CD4-positive, alpha-beta T cell treated with Interleukin-2 at 100 ng/mL for 4 hours (primary cell): ENCODE measurements at regions not wholly inside any gene's neighbourhood (a gene's known extent, or its start where the extent isn't known, plus 50 kb on each side); places are given as distances from the start of the nearest gene placed in this dataset.
"Not testable (repeated sequence)": the region's sequence is repeated elsewhere in the genome, so short reads cannot be mapped to it uniquely, and the experiment has no call there.

Source experiments
- DNase-seq: peaks from one replicate; pipeline ENCODE4 v3.0.0-alpha.2; 2020; ENCODE audit warnings: low spot score

- DNase-seq = no peak
Observed at GRCh38 chr2:225244933-225245332, 154.6 kb upstream of the NYAP2 start.

DNA sequence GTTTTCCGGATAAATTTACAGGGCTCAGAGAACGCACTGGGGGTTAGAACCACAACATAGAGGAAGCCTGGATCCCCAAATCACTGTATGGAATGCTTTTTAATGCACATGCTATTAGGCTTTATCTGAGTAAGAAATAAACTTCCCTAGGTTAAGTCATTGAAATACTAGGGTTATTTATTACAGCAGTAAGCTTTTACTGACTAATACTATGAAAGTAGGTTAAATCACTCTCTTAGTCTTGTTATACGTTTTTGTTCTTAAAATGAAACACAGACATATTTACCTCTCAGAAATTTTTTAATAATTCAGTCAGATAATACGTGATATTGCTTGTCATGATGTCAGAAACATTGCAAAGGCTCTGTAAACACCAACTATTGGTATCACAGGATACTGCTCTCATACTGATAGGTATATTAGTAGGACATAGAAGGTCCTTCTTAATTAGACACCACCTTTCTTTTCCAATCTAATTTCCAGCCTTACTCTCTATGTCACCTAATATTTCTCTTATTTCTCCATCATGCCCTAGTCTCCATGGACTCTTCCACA lies 162.7 kb upstream of the NYAP2 start:
- DNase-seq = no peak

GRCh38 chr2:225233234-225233633 lies 166.3 kb upstream of the NYAP2 start:
- DNase-seq = no peak

- no peak for DNase-seq
Observed at GRCh38 chr2:225231900-225232299, 167.6 kb upstream of the NYAP2 start.

GRCh38 chr2:225229346-225229745 lies 170.2 kb upstream of the NYAP2 start:
- DNase-seq = not testable (repeated sequence)

DNA sequence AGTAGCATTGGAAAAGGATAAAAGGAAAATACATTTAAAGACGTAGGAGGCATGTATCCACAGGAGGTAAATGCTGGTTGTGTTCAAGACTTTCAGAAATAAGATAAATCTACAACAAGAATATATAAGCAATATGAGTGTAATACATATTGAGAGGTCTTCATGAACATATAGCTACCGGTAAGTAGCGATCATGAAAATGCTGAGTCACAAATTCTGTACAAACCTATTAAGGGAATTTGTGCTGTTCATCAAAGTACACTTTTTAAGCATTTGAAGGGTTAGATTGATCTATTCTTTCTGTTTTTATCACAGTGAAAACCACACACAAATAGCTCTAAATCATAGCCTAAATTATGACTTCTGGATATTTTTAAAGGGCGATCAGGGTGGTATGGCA lies 173.1 kb upstream of the NYAP2 start:
- DNase-seq = no peak

- no peak for DNase-seq
Observed at GRCh38 chr2:225223301-225223700, 176.2 kb upstream of the NYAP2 start.

- DNase-seq = no peak
Observed at GRCh38 chr2:225207471-225207870, 165.2 kb upstream of the DOCK10 start.

DNA sequence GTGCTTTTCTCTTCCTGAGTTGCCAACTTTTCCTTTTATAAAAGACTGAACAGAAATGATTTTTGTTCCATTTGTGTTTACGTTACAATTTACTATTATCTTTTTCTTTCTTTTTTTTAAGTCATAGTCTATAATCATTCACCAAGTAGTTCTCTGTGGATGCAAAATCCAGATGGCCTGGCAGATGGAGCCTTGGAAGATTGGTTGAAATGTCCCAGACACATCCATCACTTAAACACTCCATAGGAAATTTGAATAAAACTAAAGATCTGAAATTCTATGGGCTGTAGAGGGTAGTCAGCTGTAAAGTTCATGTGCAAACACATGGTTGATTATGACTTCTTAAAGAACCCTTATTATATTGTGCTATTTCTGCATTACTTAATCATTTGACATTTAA lies 164.8 kb upstream of the DOCK10 start:
- DNase-seq = no peak

GRCh38 chr2:225196579-225196978 lies 154.3 kb upstream of the DOCK10 start:
- DNase-seq = no peak

DNA sequence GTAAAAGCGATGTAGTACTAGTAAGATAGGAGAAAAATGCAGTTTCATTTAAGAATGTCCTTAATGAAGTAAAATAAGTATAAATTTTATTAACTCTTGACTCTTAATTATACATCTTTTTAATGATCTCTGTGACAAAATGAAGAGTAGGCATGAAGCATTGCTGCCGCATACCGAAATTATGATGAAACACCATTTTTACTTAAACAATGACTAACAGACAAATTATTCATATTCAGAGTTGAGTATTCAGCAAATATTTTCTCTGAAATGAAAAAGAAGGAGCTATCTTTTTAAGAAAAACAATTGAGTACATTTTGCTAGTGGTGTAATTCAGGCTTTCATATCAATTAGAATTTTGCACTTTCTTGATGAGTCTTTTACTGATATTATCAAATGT lies 150.6 kb upstream of the DOCK10 start:
- no peak for DNase-seq

DNA sequence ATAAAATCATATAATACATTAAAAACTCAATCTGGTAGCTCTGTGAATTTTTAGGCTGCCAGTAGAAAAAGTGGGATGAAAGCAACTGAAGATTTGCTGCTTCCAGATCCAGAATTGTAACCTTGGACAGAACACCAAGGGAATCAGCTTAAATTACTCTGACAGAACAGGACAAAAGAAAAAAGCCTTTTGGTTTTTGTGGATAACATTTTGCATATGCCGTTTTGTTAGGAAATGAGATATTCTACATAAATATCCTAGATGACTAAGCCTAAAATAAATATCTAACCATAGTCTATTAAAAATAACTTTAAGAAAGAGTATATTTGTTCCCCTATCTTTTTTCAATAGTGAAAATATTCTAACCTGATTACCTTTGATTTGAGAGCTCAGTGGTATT lies 148.7 kb upstream of the DOCK10 start:
- DNase-seq = no peak

DNA sequence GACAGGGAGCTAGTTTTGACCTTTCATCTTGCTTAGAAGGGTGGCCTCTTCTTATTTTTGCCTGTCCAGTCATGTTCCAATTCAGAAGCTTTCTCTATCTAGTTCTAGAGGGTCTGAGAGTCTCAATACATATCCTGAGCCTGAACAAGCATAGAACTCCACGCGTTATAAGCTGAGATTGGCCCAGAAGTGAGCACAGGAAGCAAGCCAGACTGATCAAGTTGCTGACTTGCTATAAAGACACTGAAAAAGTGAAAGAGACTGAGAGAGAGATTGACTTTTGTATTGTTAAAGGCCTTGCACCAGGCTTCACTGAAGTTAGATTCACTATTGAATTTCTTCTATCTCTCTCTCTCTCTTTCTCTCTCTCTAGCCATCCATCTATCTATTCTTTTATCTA lies 142.7 kb upstream of the DOCK10 start:
- no peak for DNase-seq

DNA sequence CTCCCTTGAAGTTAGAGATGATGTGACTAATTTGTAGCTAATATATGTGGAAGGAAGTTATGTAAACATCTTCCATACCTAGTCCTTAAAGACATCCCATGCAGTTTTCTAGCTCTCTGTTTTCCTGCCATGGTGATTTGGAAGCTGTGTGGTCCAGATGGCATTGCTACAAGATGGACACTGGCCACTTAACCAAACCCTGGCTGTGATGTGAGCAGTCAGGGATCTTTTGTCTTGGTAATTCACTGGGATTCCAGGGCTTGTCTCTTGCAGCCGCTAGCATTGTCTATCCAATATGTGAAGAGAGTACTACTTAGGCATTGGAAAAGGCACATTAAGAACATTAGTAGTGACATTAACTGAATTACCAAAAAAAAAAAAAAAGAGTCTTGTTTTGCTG lies 139.9 kb upstream of the DOCK10 start:
- no peak for DNase-seq

GRCh38 chr2:225177098-225177497 lies 134.8 kb upstream of the DOCK10 start:
- DNase-seq = no peak

DNA sequence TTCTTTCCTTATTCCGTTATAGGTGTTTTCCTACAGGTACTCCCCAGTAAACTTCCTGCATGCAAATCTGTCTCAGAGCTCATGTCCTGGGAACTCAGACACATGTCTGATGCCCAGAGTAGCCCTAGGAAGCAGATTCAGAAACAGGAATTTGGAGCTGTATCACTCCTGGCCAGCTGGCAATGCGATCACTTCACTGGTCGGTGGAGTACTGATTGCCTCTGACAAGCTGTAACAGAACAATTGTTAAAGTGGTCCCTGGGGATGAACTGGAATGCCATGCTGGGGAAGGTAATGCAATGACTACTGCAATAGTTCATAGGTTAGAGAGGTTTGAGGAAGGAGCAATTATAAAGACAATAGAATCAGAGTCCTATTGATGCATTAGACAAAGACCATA lies 131.6 kb upstream of the DOCK10 start:
- DNase-seq = no peak

- no peak for DNase-seq
Observed at GRCh38 chr2:225171350-225171749, 129.1 kb upstream of the DOCK10 start.

GRCh38 chr2:225170162-225170561 lies 127.9 kb upstream of the DOCK10 start:
- no peak for DNase-seq

DNA sequence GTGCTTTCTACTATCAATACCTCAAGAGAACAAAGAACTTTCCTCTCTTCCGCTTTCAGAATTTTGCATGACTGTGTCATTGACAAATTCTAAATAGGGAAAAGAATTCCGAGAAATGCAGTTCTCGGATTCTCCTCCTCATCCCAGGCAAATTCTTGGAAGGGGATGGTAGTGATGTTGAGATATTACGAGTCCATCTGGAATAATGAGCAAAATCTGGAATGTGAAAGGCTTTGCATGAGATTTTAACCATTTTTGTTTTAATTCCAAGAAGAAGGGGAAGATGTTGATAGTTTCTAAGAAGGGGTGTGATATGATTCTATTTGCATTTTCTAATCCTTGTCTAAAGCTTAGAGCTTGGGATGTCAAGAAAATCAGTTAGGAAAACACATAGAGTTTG lies 127.1 kb upstream of the DOCK10 start:
- DNase-seq = no peak

DNA sequence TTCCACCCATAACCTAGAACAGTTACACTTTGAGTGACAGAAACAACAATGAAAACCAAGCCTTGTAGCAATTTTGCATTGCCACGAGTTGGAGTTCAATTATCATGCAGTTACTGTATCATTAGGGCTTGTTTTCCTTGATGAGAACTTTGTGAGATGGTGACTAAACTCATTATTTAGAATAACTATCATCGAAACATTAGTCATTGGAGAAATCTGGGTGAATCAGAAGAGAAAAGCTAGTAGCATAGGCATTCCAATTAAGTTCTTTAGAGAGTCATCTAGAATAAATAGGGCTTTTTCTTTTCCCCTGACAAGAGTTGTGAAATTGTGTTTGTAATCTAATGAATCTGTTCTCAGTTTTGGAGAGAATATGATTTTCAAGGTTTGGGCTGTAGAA lies 122.8 kb upstream of the DOCK10 start:
- DNase-seq = no peak

DNA sequence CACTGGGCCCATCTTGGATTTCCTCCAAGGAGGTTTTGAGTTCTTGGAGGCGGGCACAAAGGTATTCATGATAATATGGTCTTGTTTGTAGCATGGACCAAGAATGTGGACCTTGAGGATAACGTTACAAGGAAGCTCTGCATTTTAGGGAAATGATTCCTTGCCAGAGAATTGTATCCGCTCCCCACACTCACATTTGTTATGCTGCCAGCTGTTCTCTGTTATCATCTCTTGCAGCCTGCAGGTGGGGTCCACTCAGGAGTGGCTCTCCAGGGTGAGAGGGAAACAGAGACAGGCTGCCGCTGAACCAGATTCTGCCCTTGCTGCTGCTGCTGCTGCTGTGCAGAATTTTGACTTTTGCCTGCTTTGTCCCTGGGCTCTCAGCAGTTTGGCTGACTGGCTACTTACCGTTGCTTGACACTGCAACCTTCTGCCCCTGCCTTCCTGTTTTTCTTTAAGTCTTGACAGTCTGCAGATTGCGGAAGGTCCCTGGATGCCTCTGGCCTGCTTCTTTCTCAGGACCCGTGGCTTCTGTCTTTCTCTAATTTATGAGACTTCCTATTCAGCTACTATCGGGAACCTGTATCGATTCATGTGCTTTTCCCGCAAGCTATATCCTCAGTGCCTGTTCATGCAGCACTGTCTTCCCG lies 122.3 kb upstream of the DOCK10 start:
- DNase-seq = no peak

GRCh38 chr2:225158360-225158759 lies 116.1 kb upstream of the DOCK10 start:
- DNase-seq = no peak

- no peak for DNase-seq
Observed at GRCh38 chr2:225156853-225157451, 114.7 kb upstream of the DOCK10 start.

DNA sequence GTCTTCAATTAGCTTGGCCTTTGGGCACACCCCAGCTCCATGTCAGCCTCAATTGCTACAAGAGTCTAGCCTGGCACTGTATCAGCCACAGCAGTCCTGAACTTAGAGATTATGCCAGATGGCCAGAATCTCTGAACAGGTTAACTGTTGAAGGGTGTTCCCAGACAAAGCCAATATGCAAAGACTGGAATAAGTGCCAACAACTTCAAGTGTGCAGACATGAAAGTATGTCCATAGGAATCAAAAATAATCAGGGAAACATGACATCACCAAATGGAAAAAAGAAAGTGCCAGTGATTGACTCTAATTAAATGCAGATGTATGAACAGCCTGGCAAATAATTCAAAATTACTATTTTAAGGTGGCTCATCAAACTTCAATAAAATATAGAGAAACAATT lies 98.5 kb upstream of the DOCK10 start:
- no peak for DNase-seq
